GM12892 (cell line): ENCODE measurements at regions not wholly inside any gene's neighbourhood (a gene's known extent, or its start where the extent isn't known, plus 50 kb on each side); places are given as distances from the start of the nearest gene placed in this dataset.

Experiments used
- DNase-seq: peaks from one replicate; pipeline ENCODE4 v3.0.0; 2011; ENCODE audit not compliant: insufficient read length
- FAIRE-seq: peaks from 2 replicates; lab custom pipeline; 2011; peaks lifted over from hg19 to GRCh38; lab: Jason Lieb, UNC
- POLR2A ChIP-seq: IDR thresholded peaks from 2 replicates; pipeline ENCODE4 v1.6.1; 2011; ENCODE audit warnings: low read depth, low read length, control low read depth
- POLR2AphosphoS5 ChIP-seq: IDR thresholded peaks from 2 replicates; pipeline ENCODE4 v1.6.1; 2011; ENCODE audit warnings: low read depth, low read length, control low read depth
- TAF1 ChIP-seq: IDR thresholded peaks from 2 replicates; pipeline ENCODE4 v1.6.1; 2011; ENCODE audit warnings: low read depth, mild to moderate bottlenecking, control low read depth, low read length, borderline replicate concordance

GRCh38 chr18:10035281-10035991 lies 121.6 kb downstream of the VAPA start:
- no peak for DNase-seq
- no peak for FAIRE-seq
- TF ChIP-seq POLR2AphosphoS5 = no peak
- no peak for TF ChIP-seq POLR2A
- TF ChIP-seq TAF1 = no peak

- DNase-seq = no peak
- TF ChIP-seq POLR2AphosphoS5 (no peak), TAF1 (no peak)
- no peak for FAIRE-seq
These were observed 122.7 kb downstream of the VAPA start for GRCh38 chr18:10036479-10036878.

GRCh38 chr18:10037181-10037580 lies 123.4 kb downstream of the VAPA start:
- FAIRE-seq (no peak), DNase-seq (no peak)
- no peak for TF ChIP-seq TAF1
- TF ChIP-seq POLR2A = no peak
- TF ChIP-seq POLR2AphosphoS5 = no peak

GRCh38 chr18:10038268-10038667 lies 124.5 kb downstream of the VAPA start:
- TF ChIP-seq POLR2A (no peak), TAF1 (no peak), POLR2AphosphoS5 (no peak)
- FAIRE-seq (no peak), DNase-seq (no peak)

GRCh38 chr18:10040287-10041011 lies 126.6 kb downstream of the VAPA start:
- no peak for DNase-seq
- TF ChIP-seq POLR2AphosphoS5 = no peak
- FAIRE-seq = no peak

DNA sequence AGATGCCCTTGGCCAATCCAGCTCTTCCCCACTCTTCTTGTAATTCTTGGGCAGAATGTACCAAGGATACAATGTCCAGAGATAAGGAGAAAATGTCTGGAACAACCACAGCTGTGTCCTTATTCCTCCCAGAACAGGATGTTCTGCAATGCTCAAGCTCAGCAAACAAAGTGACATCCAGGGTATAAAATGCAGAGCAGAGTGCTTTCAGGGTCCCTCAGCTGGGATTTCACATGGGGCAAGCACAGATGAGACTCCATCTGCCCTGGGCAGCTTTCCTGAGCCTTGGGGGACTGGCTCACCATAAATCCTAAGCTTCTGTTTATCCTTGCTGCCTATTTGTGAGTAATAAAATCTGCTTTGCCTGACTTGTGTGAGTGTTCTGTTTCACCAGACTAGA lies 127.4 kb downstream of the VAPA start:
- FAIRE-seq = no peak
- TF ChIP-seq TAF1 = no peak
- no peak for TF ChIP-seq POLR2A
- TF ChIP-seq POLR2AphosphoS5 = no peak
- no peak for DNase-seq

DNA sequence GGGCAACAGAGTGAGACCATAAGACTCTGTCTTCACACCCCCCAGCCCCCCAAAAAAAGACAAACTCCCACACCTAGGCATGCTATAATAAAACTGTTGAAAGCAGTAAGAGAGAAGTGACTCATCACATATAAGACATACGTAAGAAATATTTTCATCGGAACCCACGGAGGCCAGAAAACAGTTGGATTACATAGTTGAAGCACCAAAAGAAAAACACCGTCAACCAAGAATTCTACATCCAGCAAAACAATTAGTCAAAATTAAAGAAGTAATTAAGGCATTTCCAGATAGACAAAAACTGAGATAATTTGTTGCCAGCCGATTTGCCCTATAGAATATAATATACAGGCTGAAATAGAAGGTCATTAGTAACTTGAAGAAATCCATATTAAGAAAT lies 128.7 kb downstream of the VAPA start:
- no peak for TF ChIP-seq TAF1
- no peak for TF ChIP-seq POLR2A
- no peak for DNase-seq
- no peak for FAIRE-seq

- no peak for TF ChIP-seq POLR2A
- TF ChIP-seq POLR2AphosphoS5 = no peak
- no peak for TF ChIP-seq TAF1
- DNase-seq (no peak), FAIRE-seq (no peak)
These were observed 130.2 kb downstream of the VAPA start for GRCh38 chr18:10044054-10044453.

DNA sequence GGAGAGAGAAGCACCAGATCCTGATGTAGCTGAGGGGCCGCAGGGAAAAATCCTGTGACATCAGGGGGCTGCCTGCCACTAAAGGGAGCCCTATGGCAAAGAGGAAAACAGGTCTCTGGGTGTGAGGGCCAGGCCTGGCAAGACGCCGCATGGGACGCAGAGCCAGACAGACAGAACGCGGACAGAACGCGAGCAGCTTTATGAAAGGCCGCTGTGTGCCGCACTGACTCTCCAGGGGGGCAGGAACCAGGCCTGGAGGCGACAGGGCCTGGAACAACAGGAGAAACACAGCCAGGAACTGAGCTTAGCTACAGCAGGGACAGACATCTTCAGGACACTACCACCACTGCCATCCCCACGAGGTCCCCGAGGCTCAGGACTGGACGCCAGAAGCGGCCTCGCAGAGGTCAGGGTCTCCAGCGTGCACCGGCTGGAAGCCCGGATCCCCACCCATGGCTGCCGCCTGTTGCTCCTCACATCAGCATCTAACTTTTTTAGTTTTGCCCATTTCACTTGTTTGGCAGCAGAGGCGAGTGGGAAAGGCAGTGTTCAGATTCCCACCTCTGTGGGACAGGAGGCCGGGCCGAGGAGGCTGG lies 131.6 kb downstream of the VAPA start:
- FAIRE-seq = no peak
- no peak for DNase-seq
- no peak for TF ChIP-seq POLR2AphosphoS5
- TF ChIP-seq TAF1 = no peak
- TF ChIP-seq POLR2A = no peak

DNA sequence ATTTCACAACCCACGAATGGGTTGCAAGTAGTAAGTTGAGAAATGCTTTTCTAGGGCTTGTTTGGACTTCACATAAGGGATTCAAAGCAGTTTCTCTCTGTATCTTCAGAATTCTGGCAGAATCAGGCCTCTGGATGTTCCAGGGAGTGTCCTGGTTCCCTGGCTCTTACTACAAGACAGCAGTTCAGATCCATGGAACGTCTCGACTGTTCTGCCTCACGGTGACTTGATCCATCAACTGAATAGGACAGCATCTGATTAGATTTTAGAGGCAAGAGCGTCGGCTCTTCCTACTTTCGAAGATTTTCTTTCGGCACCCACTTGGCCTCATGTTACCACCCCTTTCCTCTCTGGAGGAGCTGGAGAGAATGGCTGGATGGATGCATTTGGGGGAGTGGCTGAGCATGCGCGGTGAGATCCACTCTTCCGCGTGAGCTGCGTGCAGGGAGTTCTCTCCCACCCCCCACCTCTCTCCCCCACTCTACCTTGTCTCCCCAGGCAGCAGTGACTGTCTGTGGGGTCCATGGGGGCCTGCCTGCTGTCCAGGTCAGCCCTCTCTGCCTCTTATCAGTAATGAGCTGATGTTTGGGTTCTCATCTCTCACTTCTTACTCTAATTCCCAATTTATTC lies 132.5 kb downstream of the VAPA start:
- DNase-seq (no peak), FAIRE-seq (no peak)
- no peak for TF ChIP-seq POLR2AphosphoS5
- no peak for TF ChIP-seq POLR2A
- no peak for TF ChIP-seq TAF1

DNA sequence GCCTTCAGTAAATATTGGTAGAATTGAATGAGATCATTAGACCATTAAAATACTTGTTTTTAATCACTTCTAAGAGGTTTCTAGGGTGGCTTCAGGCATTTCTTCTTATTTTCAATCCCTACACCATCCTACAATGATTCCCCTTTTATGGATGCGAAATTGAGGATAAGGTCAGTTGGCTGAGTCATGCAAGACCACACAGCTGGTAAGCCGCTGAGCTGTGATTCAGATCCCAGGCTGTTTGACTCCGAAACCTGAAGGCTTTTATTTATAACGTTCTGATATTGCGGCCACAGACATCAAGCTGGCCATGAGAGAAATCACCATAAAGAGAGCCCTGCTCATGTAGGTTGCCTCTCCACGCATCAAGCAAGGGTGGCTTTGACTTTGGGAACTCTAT lies 133.4 kb downstream of the VAPA start:
- no peak for TF ChIP-seq POLR2A
- no peak for TF ChIP-seq TAF1
- TF ChIP-seq POLR2AphosphoS5 = no peak
- no peak for FAIRE-seq
- no peak for DNase-seq
